OCI-LY3 (cell line): ENCODE measurements at regions not wholly inside any gene's neighbourhood (a gene's known extent, or its start where the extent isn't known, plus 50 kb on each side); places are given as distances from the start of the nearest gene placed in this dataset.
"Not testable (repeated sequence)": the region's sequence is repeated elsewhere in the genome, so short reads cannot be mapped to it uniquely, and the experiment has no call there.

ENCODE experiments used
- H2AFZ ChIP-seq: fragments of 200-600, 300-600 bp; shearing (Covaris generic); 2 replicates; pipeline ENCODE4 v1.6.0; 2014; ENCODE audit warnings: antibody characterized with exemption, low read depth, low read length
- H3K27ac ChIP-seq: fragments of 200-600, 300-600 bp; sonication (generic); 2 replicates; pipeline ENCODE4 v1.5.1; 2014; ENCODE audit warnings: mild to moderate bottlenecking, low read length, moderate library complexity, mixed read lengths
- H3K27me3 ChIP-seq: fragments of 200-600, 300-600 bp; sonication (generic); 2 replicates; pipeline ENCODE4 v1.6.1; 2014; ENCODE audit warnings: low read depth, low read length, mixed read lengths
- H3K36me3 ChIP-seq: fragments of 200-600, 300-600 bp; sonication (generic); replicated peaks from 2 replicates; pipeline ENCODE3; 2014; ENCODE audit warnings: low read depth, low read length, mixed read lengths
- H3K4me1 ChIP-seq: fragments of 300-600, 200-600 bp; sonication (generic); 2 replicates; pipeline ENCODE4 v1.6.1; 2014; ENCODE audit warnings: low read length, mixed read lengths
- H3K4me2 ChIP-seq: fragments of 200-600, 300-600 bp; sonication (generic); 2 replicates; pipeline ENCODE4 v1.6.1; 2014; ENCODE audit warnings: low read length, mixed read lengths
- H3K4me3 ChIP-seq: fragments of 300-600, 200-600 bp; sonication (generic); 2 replicates; pipeline ENCODE4 v1.5.1; 2014; ENCODE audit warnings: antibody characterized with exemption, mild to moderate bottlenecking, low read length, moderate library complexity
- H3K79me2 ChIP-seq: fragments of 300-600, 200-600 bp; shearing (Covaris generic); 2 replicates; pipeline ENCODE4 v1.6.1; 2014; ENCODE audit warnings: mild to moderate bottlenecking, low read length, mixed read lengths
- H3K9ac ChIP-seq: fragments of 300-600, 200-600 bp; shearing (Covaris generic); 2 replicates; pipeline ENCODE4 v1.6.0; 2014; ENCODE audit warnings: mild to moderate bottlenecking, low read length, moderate library complexity
- H3K9me3 ChIP-seq: fragments of 200-600, 300-600 bp; shearing (Covaris generic); 2 replicates; pipeline ENCODE4 v1.6.1; 2014; ENCODE audit warnings: low read length, mixed read lengths; ENCODE audit not compliant: insufficient read depth
- H4K20me1 ChIP-seq: fragments of 200-600, 300-600 bp; sonication (generic); 2 replicates; pipeline ENCODE4 v1.6.1; 2016; ENCODE audit warnings: low read length, mixed read lengths; ENCODE audit not compliant: insufficient read depth
- EZH2phosphoT487 ChIP-seq: fragments of 200-600 bp; shearing (Covaris generic); IDR thresholded peaks from 2 replicates; pipeline ENCODE4 v1.6.1; 2018; ENCODE audit warnings: antibody characterized with exemption, mixed run types, low read depth
- TF ChIP-seq, protein P1 (sequence below): fragments of 200-600, 300-600 bp; sonication (generic); IDR thresholded peaks from 2 replicates; pipeline ENCODE4 v1.5.1; 2014; ENCODE audit warnings: antibody characterized with exemption, low read length, low read depth

DNA sequence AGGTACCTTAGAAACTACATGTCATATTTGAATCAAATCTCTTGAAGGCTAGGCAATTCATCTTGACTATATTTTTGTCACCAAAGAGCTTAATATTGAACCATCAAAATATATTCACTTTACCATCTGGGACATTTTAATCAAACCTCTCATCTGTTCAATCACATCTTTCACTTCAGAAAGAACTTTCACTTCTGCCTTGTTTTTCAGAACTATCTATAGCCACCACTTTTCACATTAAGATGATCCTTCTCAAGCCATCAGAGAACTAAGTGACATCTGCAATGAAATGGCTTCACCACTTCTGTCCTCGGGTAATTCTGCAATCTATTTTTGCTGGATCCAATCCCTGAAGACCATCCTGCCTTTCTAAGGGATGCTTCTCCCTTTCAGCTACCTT, 57.8 kb downstream of the OR2B2 start:
- Histone ChIP-seq H3K4me2 (no peak overlapping the region), H3K9ac (no peak overlapping the region), H3K4me1 (peaks cover 6% of the 10 kb centered on the region), H4K20me1 (no peaks in the 10 kb centered on the region), H3K27ac (no peak overlapping the region), H2AFZ (no peak overlapping the region), H3K36me3 (no peaks in the 10 kb centered on the region), H3K79me2 (no peaks in the 10 kb centered on the region), H3K4me3 (no peak overlapping the region), H3K9me3 (no peaks in the 10 kb centered on the region), H3K27me3 (no peaks in the 10 kb centered on the region)
- TF ChIP-seq, protein P1, sequence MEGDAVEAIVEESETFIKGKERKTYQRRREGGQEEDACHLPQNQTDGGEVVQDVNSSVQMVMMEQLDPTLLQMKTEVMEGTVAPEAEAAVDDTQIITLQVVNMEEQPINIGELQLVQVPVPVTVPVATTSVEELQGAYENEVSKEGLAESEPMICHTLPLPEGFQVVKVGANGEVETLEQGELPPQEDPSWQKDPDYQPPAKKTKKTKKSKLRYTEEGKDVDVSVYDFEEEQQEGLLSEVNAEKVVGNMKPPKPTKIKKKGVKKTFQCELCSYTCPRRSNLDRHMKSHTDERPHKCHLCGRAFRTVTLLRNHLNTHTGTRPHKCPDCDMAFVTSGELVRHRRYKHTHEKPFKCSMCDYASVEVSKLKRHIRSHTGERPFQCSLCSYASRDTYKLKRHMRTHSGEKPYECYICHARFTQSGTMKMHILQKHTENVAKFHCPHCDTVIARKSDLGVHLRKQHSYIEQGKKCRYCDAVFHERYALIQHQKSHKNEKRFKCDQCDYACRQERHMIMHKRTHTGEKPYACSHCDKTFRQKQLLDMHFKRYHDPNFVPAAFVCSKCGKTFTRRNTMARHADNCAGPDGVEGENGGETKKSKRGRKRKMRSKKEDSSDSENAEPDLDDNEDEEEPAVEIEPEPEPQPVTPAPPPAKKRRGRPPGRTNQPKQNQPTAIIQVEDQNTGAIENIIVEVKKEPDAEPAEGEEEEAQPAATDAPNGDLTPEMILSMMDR = no peak
- no peak for TF ChIP-seq EZH2phosphoT487

DNA sequence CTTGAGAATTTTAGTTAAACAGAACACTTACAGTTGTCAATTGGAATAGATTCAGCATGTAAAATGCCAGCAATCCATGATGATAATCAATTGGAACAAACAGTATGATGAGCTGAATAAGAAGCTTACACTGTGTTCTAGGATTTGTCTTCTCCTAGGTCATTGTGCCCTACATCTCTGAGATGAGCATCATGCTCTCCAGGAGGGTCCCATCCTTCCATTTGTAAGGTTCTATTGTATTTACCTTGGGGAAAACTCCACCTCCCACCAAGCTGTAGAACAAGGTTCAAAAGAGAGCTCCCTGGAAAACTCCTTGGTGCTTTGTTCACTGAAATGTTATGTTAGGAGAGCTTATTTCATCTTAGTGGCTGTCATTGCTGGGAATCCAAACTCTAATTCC, 60.8 kb downstream of the OR2B2 start:
- Histone ChIP-seq H3K79me2 (no peaks in the 10 kb centered on the region), H3K9me3 (no peaks in the 10 kb centered on the region), H3K9ac (no peak overlapping the region), H2AFZ (no peak overlapping the region), H4K20me1 (no peaks in the 10 kb centered on the region), H3K4me2 (no peak overlapping the region), H3K27ac (no peak overlapping the region), H3K4me3 (no peak overlapping the region), H3K4me1 (peaks cover 6% of the 10 kb centered on the region), H3K36me3 (no peaks in the 10 kb centered on the region), H3K27me3 (no peaks in the 10 kb centered on the region)
- TF ChIP-seq, protein P1 = no peak
- TF ChIP-seq EZH2phosphoT487 = no peak

DNA sequence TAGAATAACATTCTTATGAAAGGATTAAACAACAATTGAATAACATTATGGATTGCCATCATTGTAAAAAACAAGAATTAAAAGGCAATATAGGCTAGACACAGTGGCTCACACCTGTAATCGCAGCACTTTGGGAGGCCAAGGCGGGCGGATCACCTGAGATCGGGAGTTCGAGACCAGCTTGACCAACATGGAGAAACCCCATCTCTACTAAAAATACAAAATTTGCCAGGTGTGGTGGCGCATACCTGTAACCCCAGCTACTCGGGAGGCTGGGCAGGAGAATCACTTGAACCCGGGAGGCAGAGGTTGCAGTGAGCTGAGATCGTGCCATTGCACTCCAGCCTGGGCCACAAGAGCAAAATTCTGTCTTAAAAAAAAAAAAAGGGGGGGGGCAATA, 63.2 kb downstream of the OR2B2 start:
- H4K20me1 ChIP-seq, H3K4me3 ChIP-seq, H3K27me3 ChIP-seq, H3K4me1 ChIP-seq, H3K36me3 ChIP-seq, H2AFZ ChIP-seq, H3K9me3 ChIP-seq, H3K9ac ChIP-seq, H3K4me2 ChIP-seq, H3K79me2 ChIP-seq, H3K27ac ChIP-seq: not testable (repeated sequence)

DNA sequence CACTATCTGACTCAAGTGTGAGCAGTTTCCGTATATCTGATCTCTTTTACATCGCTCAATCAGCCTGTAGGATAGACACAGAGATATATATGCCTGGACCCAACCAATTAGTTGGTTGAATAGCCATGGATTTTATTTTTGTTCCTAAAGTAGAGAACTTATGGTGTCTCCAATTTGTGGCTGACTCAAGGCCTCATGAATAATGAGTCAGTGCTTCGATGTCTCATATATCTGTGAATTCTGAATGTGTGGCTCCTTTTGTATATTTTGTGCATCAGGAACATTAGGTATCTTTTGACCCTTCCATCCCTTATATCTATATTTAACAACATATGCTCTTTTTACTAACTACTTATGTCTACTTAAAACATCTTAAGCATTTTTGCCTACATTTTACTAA, 64.5 kb downstream of the OR2B2 start:
- no peak overlapping the region for H3K27ac ChIP-seq
- H2AFZ ChIP-seq = no peak overlapping the region
- no peak overlapping the region for H3K4me2 ChIP-seq
- no peak overlapping the region for H3K4me3 ChIP-seq
- TF ChIP-seq, protein P1 = no peak
- no peak for TF ChIP-seq EZH2phosphoT487
- no peak overlapping the region for H3K9ac ChIP-seq
- H3K36me3 ChIP-seq = no peaks in the 10 kb centered on the region
- H3K27me3 ChIP-seq = no peaks in the 10 kb centered on the region
- H3K79me2 ChIP-seq = no peaks in the 10 kb centered on the region
- H3K9me3 ChIP-seq = no peaks in the 10 kb centered on the region
- H3K4me1 ChIP-seq = no peaks in the 10 kb centered on the region
- no peaks in the 10 kb centered on the region for H4K20me1 ChIP-seq

DNA sequence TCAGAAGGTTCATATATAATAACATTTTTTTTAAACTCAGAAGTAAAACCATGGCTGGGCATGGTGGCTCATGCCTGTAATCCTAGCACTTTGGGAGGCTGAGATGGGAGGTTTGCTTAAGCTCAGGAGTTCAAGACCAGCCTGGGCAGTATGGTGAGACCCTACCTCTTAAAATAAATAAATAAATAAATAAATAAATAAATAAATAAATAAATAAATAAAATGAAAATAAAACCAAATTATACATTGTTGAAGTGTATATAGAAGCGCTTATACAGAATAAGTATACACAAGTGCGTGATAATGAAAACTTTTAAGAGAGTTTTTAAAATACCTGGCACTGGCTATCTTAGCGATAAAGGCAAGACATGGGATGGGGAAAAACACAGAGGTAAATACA, 71.6 kb downstream of the OR2B2 start:
- Histone ChIP-seq H4K20me1 (no peaks in the 10 kb centered on the region), H2AFZ (no peak overlapping the region), H3K9ac (no peak overlapping the region), H3K4me2 (no peak overlapping the region), H3K4me1 (peaks cover 23% of the 10 kb centered on the region), H3K36me3 (no peaks in the 10 kb centered on the region), H3K79me2 (no peaks in the 10 kb centered on the region), H3K9me3 (peaks cover 13% of the 10 kb centered on the region; the same call in 1 of the 2 replicates), H3K4me3 (no peak overlapping the region), H3K27me3 (no peaks in the 10 kb centered on the region), H3K27ac (no peak overlapping the region)
- TF ChIP-seq, protein P1 = no peak
- no peak for TF ChIP-seq EZH2phosphoT487
